ENCODE measurements at regions not wholly inside any gene's neighbourhood (a gene's known extent, or its start where the extent isn't known, plus 50 kb on each side); places are given as distances from the start of the nearest gene placed in this dataset.
"Not testable (repeated sequence)": the region's sequence is repeated elsewhere in the genome, so short reads cannot be mapped to it uniquely, and the experiment has no call there.

DNA sequence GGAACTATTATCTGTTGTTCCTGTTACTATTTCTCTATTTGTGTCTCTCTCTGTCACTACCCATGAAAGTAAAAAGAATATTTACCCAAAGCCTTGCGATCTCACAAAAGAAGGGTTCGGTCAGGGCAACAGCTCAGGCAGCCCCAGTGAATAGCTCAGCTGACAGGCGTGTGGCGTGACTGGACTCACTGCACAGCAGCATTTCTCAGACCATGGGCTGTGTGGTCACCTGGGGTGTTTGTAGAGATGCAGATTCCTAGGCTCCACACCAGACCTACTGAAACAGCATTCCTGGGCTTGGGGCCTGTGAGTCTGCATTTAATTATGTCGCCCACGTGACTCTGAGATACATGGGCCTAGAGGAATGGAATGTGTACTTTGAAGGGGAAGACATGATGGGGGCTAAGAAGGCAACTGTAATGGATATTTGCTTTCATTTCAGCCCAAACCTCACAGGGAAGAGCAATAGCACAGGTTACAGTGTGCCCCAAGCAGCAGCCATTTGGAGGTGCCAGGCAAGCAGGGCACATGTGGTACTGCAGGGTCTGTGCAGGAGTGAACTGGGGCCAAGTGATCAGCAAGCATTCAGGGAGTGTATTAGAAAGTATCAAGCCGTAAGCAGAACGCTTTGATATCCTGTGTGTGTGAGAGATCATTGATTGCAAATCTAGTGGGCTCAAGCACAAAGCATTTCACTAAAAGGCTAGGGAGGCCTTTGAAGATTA lies 90.4 kb upstream of the RBMS1 start:
- DNase-seq (ENCODE audit: low read depth), result no peak

DNA sequence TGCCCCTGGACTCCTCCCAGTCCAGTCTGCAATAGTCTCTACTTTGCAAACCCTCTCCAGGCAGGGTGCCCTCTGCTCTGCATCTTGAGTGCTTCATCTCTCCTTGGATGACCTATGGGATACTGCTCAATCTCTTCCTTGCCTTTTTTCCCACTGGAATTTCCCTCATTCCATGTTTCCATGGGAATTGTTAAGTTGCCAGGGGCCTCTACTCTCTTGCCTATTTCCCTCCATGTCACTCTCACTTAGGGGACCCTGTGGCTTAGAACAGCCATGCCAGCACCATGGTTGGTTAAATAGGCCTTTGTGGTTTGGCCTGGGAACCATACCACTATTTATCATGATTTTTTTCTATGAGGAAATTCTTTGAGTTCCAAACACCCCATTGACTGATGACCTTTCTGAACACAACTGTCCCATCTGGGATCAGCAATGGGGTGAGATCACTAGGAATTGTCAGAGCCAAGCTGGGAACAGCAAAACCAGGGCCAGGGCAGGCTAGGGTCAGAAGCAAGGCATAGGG lies 91.4 kb upstream of the RBMS1 start:
- DNase-seq (ENCODE audit: low read depth), result peak; percentile 31

- DNase-seq (ENCODE audit: low read depth), result no peak
Measured at GRCh38 chr2:160590664-160591063, 97.1 kb upstream of the RBMS1 start.

DNA sequence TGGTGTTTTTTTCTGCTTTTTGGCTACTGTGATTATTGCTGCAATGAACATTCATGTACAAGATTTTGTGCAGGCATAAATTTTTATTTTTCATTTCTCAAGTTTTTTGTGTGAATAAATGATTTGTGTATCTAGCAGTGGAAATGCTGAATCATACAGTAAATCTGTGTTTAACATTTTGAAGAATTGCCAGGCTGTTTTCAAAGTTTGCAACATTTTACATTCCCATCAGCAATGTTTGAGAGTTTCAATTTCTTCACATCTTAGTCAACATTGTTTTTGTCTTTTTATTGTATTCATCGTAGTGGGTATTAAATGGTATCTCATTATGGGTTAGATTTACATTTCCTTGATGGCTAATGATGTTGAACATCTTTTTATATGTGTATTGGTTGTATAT lies 98.8 kb upstream of the RBMS1 start:
- no peak for DNase-seq (ENCODE audit: low read depth)

- no peak for DNase-seq (ENCODE audit: low read depth)
Measured at GRCh38 chr2:160592993-160593392, 99.4 kb upstream of the RBMS1 start.

DNA sequence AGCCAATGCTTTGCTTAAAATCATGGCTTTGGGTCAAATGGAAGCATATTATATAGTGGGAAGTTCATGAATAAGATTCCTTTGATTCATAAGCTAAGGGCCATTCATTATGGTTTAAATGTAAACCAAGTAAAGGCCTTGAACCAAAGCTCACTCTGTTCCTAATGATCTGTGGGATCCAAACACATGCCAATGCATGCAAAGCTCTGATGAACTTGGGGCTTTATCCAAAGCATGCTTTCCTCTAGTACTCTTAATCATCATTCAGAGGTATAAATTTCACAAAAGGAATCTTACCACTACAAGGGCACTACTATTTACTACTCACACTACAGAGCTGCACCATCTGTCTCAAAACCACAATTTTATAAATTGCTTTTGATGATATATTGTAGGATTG lies 102.8 kb upstream of the RBMS1 start:
- no peak for DNase-seq (ENCODE audit: low read depth)

GRCh38 chr2:160600437-160600836 lies 106.8 kb upstream of the RBMS1 start:
- not testable (repeated sequence) for DNase-seq (ENCODE audit: low read depth)

GRCh38 chr2:160602073-160602472 lies 108.5 kb upstream of the RBMS1 start:
- peak; percentile 38 for DNase-seq (ENCODE audit: low read depth)

DNA sequence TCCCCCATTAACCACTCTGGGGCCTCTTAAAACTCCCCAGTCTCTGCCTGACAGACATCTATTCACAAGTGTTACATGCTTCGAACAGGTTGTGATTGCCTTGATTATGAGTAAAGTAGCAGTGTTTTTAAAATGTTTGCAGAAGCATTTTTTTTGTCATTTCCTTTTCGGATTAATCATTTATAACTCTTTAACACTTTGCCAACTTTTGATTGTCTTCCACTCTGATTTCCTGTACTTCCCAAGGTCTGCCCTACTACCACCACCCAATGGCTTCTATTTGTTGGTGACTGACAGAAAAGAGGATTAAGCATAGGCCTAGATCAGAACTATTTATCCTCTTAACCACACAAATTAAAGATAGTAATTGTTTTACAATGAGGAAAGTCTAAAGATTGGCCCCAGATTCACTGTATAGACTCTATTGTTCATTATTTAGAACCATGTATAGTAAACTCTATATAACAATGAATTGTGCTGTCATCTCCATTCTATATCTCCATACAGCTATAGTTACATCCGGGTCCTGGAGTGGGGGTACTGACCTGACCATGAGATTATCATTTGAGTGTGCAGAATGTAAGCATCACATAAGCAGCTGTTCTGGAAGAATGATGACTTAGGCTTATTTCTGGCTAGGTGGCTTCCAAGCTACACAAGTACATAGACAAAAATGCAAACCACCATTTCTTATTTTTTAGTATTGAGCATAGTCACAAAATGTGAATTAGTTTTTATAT lies 110.3 kb upstream of the RBMS1 start:
- DNase-seq (ENCODE audit: low read depth), result peak; percentile 78

GRCh38 chr2:160606341-160606740 lies 112.7 kb upstream of the RBMS1 start:
- no peak for DNase-seq (ENCODE audit: low read depth)

GRCh38 chr2:160608599-160608998 lies 115.0 kb upstream of the RBMS1 start:
- DNase-seq (ENCODE audit: low read depth), result no peak

- DNase-seq (ENCODE audit: low read depth), result no peak
Measured at GRCh38 chr2:160609346-160609745, 115.7 kb upstream of the RBMS1 start.

GRCh38 chr2:160610041-160610440 lies 116.4 kb upstream of the RBMS1 start:
- DNase-seq (ENCODE audit: low read depth), result no peak

- DNase-seq (ENCODE audit: low read depth), result no peak
Measured at GRCh38 chr2:160612266-160612856, 118.8 kb upstream of the RBMS1 start.

DNA sequence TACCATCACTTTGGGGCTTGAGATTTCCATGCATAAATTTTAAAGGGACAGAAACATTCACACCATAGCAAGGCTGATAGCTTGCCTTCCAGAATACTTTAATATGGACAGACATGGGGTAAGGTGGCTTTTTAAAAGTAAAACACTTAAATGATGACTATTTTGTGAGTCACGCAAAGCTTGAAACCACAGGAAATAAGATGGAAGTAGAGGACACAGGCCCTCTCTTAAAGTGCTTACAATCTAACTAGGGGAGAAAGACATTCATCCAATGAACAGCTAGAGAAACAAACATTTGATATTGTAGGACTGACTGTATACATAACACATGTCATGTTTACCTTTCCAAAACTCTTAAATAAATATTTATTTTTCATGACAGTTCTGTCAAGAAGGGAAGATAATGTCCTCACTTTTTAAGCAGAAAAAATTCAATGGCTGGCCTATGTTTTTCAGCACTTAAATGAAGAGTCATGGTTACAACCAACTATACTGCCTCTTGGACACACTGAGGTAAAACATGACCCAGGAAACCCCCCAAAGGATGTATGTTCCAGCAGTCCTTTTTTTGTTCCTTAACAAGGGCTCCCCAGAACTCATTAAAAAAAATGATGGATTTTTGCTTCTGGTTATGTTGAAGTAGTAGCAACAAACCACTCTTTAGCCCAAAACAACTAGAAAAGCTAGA lies 120.0 kb upstream of the RBMS1 start:
- peak; percentile 86 for DNase-seq (ENCODE audit: low read depth)

GRCh38 chr2:160614391-160614790 lies 120.8 kb upstream of the RBMS1 start:
- peak; percentile 72 for DNase-seq (ENCODE audit: low read depth)

- no peak for DNase-seq (ENCODE audit: low read depth)
Measured at GRCh38 chr2:160615706-160616105, 122.1 kb upstream of the RBMS1 start.

DNA sequence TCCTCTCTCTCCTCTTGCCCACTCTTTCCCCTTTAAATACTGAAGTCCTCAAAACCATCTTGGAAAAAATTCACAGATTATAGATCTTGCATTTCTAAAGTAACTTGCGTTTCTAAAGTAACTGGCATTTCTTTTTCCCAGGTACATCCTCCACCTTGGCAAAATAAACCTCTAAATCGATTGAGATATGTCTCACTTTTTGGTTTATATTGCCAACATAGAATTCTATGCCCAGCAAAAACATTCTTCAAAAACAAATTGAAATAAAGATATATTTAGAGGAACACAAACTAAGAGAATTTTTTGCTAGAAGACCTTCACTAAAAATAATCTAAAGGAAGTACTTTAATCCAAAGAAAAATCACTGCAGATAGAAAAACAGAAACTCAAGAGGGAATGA lies 122.5 kb upstream of the RBMS1 start:
- DNase-seq (ENCODE audit: low read depth), result no peak

DNA sequence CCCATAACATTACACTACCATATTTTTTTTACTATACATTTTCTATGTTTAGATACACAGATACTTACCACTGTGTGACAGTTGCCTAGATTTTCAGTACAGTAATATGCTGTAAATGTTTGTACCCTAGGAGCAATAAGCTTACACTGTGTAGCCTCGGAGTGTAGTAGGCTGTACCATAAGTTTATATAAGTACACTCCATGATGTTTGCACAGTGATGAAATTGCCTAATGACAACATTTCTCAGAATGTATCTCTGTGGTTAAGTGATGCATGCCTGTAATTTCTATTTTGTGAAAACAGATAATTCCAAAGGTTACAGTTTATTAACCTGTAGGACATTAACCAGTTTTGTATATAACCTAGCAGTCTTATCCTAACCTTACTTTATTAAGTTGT lies 128.1 kb upstream of the RBMS1 start:
- no peak for DNase-seq (ENCODE audit: low read depth)

- not testable (repeated sequence) for DNase-seq (ENCODE audit: low read depth)
Measured at GRCh38 chr2:160628020-160628637, 134.5 kb upstream of the RBMS1 start.

DNA sequence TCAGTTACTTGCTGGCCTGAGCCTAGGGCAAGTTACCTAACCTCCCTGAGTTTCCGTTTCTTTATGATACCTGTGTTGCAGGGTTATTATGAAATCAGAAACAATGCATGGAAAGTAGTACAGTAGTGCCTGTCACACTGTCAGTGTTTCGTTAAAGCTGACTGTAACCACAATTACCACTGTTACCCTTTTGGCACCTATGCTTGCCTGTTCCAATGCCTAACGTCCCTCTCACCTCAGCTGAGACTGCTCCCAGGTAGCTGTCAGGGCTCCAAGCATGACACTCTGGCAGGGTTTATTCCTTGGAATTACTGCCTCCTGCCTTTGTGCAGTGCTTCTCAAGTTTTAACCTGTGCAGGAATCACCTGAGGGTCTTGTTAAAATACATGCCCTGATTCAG lies 135.2 kb upstream of the RBMS1 start:
- no peak for DNase-seq (ENCODE audit: low read depth)

Data from renal cortical epithelial cell (primary cell).